Tibial nerve (tissue), 4 donors: ENCODE measurements at regions not wholly inside any gene's neighbourhood (a gene's known extent, or its start where the extent isn't known, plus 50 kb on each side); places are given as distances from the start of the nearest gene placed in this dataset.

Experiments used
- CTCF ChIP-seq, 5 experiments: fragments of 200-600 bp in 3 of 5; fragments of 450-650 bp in 2 of 5; sonication (generic) in 3 of 5; IDR thresholded peaks; one replicate each; pipeline ENCODE4 v1.5.1; 2016 to 2019; ENCODE audit warnings: antibody characterized with exemption in 5 of 5, mild to moderate bottlenecking in 3 of 5, moderate library complexity in 2 of 5
- EP300 ChIP-seq, 2 donors: sonication (generic); formaldehyde crosslinking; IDR thresholded peaks; one replicate each; pipeline ENCODE4 v1.6.1; 2017; ENCODE audit warnings: antibody characterized with exemption in 2 of 2, mild to moderate bottlenecking in 1 of 2

- no peak for TF ChIP-seq EP300 (IDR thresholded peaks at IDR 0.05)
- TF ChIP-seq CTCF (IDR thresholded peaks at IDR 0.05) = no peak
These were observed 190.1 kb downstream of the ZNF621 start for GRCh38 chr3:40714771-40715345.
